BE2C (cell line): ENCODE measurements at regions not wholly inside any gene's neighbourhood (a gene's known extent, or its start where the extent isn't known, plus 50 kb on each side); places are given as distances from the start of the nearest gene placed in this dataset.

Experiments used
- DNase-seq: peaks from one replicate; pipeline ENCODE4 v3.0.0-alpha.2; 2020
- H3K27me3 ChIP-seq: fragments of 250-450 bp; sonication (Bioruptor Pico); 2 replicates; pipeline ENCODE4 v1.5.1; 2020; ENCODE audit warnings: mild to moderate bottlenecking
- H3K36me3 ChIP-seq: fragments of 250-450 bp; sonication (Bioruptor Pico); 2 replicates; pipeline ENCODE4 v1.5.1; 2020; ENCODE audit warnings: mild to moderate bottlenecking
- H3K4me1 ChIP-seq: fragments of 250-450 bp; sonication (Bioruptor Pico); 2 replicates; pipeline ENCODE4 v1.5.1; 2020
- H3K4me3 ChIP-seq: 2 replicates; pipeline ENCODE4 v1.5.1; 2011; ENCODE audit warnings: low read depth, low read length
- H3K9me3 ChIP-seq: fragments of 250-450 bp; sonication (Bioruptor Pico); 2 replicates; pipeline ENCODE4 v1.5.1; 2020
- CTCF ChIP-seq: IDR thresholded peaks from 2 replicates; pipeline ENCODE4 v1.5.1; 2012; ENCODE audit warnings: mild to moderate bottlenecking, low read depth, low read length

- no peaks in the 10 kb centered on the region for H3K9me3 ChIP-seq
- no peak for TF ChIP-seq CTCF
- peaks cover 45% of the 10 kb centered on the region for H3K4me1 ChIP-seq
- DNase-seq, result no peak
- no peak overlapping the region for H3K4me3 ChIP-seq
- no peaks in the 10 kb centered on the region for H3K27me3 ChIP-seq
- no peaks in the 10 kb centered on the region for H3K36me3 ChIP-seq
Observed at GRCh38 chr11:116461789-116462188, 311.0 kb downstream of the BUD13 start.

GRCh38 chr11:116460156-116460920, 312.4 kb downstream of the BUD13 start:
- no peaks in the 10 kb centered on the region for H3K9me3 ChIP-seq

GRCh38 chr11:116459185-116460045, 313.4 kb downstream of the BUD13 start:
- Histone ChIP-seq H3K4me3 (no peak overlapping the region), H3K36me3 (no peaks in the 10 kb centered on the region), H3K9me3 (no peaks in the 10 kb centered on the region), H3K4me1 (peaks cover 47% of the 10 kb centered on the region), H3K27me3 (no peaks in the 10 kb centered on the region)
- peak; percentile 21 for TF ChIP-seq CTCF
- peak; percentile 70 for DNase-seq

More at GRCh38 chr11:116460156-116460920, 312.4 kb downstream of the BUD13 start:
- H3K4me3 ChIP-seq, result no peak overlapping the region
- no peak for TF ChIP-seq CTCF
- no peaks in the 10 kb centered on the region for H3K27me3 ChIP-seq
- peak; percentile 65 for DNase-seq
- H3K36me3 ChIP-seq, result no peaks in the 10 kb centered on the region
- H3K4me1 ChIP-seq, result peaks cover 45% of the 10 kb centered on the region

- Histone ChIP-seq H3K4me3 (no peak overlapping the region), H3K27me3 (no peaks in the 10 kb centered on the region), H3K4me1 (peaks cover 49% of the 10 kb centered on the region), H3K9me3 (no peaks in the 10 kb centered on the region), H3K36me3 (no peaks in the 10 kb centered on the region)
- no peak for DNase-seq
- TF ChIP-seq CTCF, result no peak
Observed at GRCh38 chr11:116458546-116458945, 314.2 kb downstream of the BUD13 start.

- TF ChIP-seq CTCF, result no peak
- peak; percentile 64 for DNase-seq
Observed at GRCh38 chr11:116457336-116458007, 315.3 kb downstream of the BUD13 start.

More at GRCh38 chr11:116457336-116458007, 315.3 kb downstream of the BUD13 start:
- H3K27me3 ChIP-seq, result no peaks in the 10 kb centered on the region
- no peaks in the 10 kb centered on the region for H3K36me3 ChIP-seq
- H3K4me3 ChIP-seq, result no peak overlapping the region
- H3K4me1 ChIP-seq, result peaks cover 49% of the 10 kb centered on the region
- H3K9me3 ChIP-seq, result no peaks in the 10 kb centered on the region
